Lung (tissue), 11 donors: ENCODE measurements at regions not wholly inside any gene's neighbourhood (a gene's known extent, or its start where the extent isn't known, plus 50 kb on each side); places are given as distances from the start of the nearest gene placed in this dataset.

Experiments
- ATAC-seq: fragments of 200-7000 bp; cut with Tn5 transposase; one replicate; pipeline ENCODE4 v1.9.1; 2020; ENCODE audit warnings: moderate number of reproducible peaks; ENCODE audit not compliant: insufficient read depth, low FRiP score
- DNase-seq, 3 donors: peaks; one replicate each; pipeline ENCODE4 v3.0.0-alpha.2; 2013 to 2017
- H3K27ac ChIP-seq, 2 donors: one replicate each; pipeline ENCODE4 v1.5.1; 2013; ENCODE audit warnings: mild to moderate bottlenecking in 2 of 2, moderate library complexity in 2 of 2, control low read depth in 1 of 2, inconsistent platforms in 1 of 2, low read depth in 1 of 2, low read length in 1 of 2
- H3K27me3 ChIP-seq, 3 donors: one replicate each; pipeline ENCODE4 v1.5.1; 2013; ENCODE audit warnings: low read length in 2 of 3; ENCODE audit not compliant: control insufficient read depth in 3 of 3, insufficient read depth in 3 of 3
- H3K36me3 ChIP-seq, 4 donors: one replicate each; pipeline ENCODE4 v1.5.1; 2013; ENCODE audit warnings: low read length in 4 of 4, mild to moderate bottlenecking in 1 of 4, moderate library complexity in 1 of 4; ENCODE audit not compliant: control insufficient read depth in 4 of 4, insufficient read depth in 4 of 4
- H3K4me1 ChIP-seq, 5 donors: one replicate each; pipeline ENCODE4 v1.5.1; 2013; ENCODE audit warnings: low read length in 5 of 5, mild to moderate bottlenecking in 2 of 5, moderate library complexity in 1 of 5; ENCODE audit not compliant: control insufficient read depth in 5 of 5, insufficient read depth in 5 of 5
- H3K4me3 ChIP-seq: one replicate; pipeline ENCODE4 v1.5.1; 2013; ENCODE audit warnings: mild to moderate bottlenecking, control low read depth, moderate library complexity
- H3K9ac ChIP-seq, 2 donors: one replicate each; pipeline ENCODE4 v1.5.1; 2013; ENCODE audit warnings: low read length in 2 of 2, control low read depth in 1 of 2; ENCODE audit not compliant: insufficient read depth in 1 of 2
- H3K9me3 ChIP-seq, 4 donors: one replicate each; pipeline ENCODE4 v1.5.1; 2013; ENCODE audit warnings: low read length in 3 of 4, mild to moderate bottlenecking in 1 of 4, moderate library complexity in 1 of 4; ENCODE audit not compliant: control insufficient read depth in 4 of 4, insufficient read depth in 3 of 4
- CTCF ChIP-seq: IDR thresholded peaks from 2 replicates; pipeline ENCODE4 v1.5.1; 2012; ENCODE audit warnings: mild to moderate bottlenecking; ENCODE audit errors: control extremely low read depth, extremely low read depth
- WGBS, 2 donors: extraction: QIAGEN DNeasy Blood & Tissue Kit; methylation state at CpG; one replicate each; pipeline ENCODE4 v1.1.7; 2013; 5-methylcytosine and 5-hydroxymethylcytosine counted together
- donor health status: control.
- donor health status: control.
- donor health status: Bipolar disorder and iron deficiency.
- donor health status: healthy.
- donor health status: DM: yes; HTN: yes; CAD: no.

- Histone ChIP-seq H3K9me3 (peaks cover 0 to 2% (median 0%) of the 10 kb centered on the region in 4 donors), H3K4me1 (peaks cover 0 to 5% (median 0%) of the 10 kb centered on the region in 5 donors), H3K27me3 (peaks cover 0 to 2% (median 0%) of the 10 kb centered on the region in 3 donors), H3K27ac (no peak overlapping the region), H3K4me3 (no peak overlapping the region), H3K9ac (no peak overlapping the region), H3K36me3 (no peaks in the 10 kb centered on the region)
- no peak for DNase-seq
- WGBS, 2 donors: 61 to 76% methylated on average over 7 of the region's 7 CpGs
- no peak for ATAC-seq
- TF ChIP-seq CTCF: no peak
These were observed 1235.3 kb upstream of the AUTS2 start for GRCh38 chr7:68362745-68363518.

GRCh38 chr7:68364886-68365625, 1233.2 kb upstream of the AUTS2 start:
- 57 to 58% methylated on average over 5 of the region's 5 CpGs for WGBS, 2 donors
- no peak for ATAC-seq
- TF ChIP-seq CTCF: no peak

GRCh38 chr7:68371985-68372384, 1226.3 kb upstream of the AUTS2 start:
- no peak for ATAC-seq
- WGBS, 2 donors: 44 to 46% methylated on average over 7 of the region's 7 CpGs

More at GRCh38 chr7:68364886-68365625, 1233.2 kb upstream of the AUTS2 start:
- H3K4me1 ChIP-seq: peaks cover 0 to 5% (median 0%) of the 10 kb centered on the region in 5 donors
- peaks cover 0 to 4% (median 0%) of the 10 kb centered on the region in 4 donors for H3K9me3 ChIP-seq
- H3K36me3 ChIP-seq: no peaks in the 10 kb centered on the region
- DNase-seq: no peak
- H3K27ac ChIP-seq: no peak overlapping the region
- no peak overlapping the region for H3K9ac ChIP-seq
- H3K4me3 ChIP-seq: no peak overlapping the region
- H3K27me3 ChIP-seq: peaks cover 0 to 2% (median 0%) of the 10 kb centered on the region in 3 donors

More at GRCh38 chr7:68371985-68372384, 1226.3 kb upstream of the AUTS2 start:
- H3K4me1 ChIP-seq: no peaks in the 10 kb centered on the region
- H3K9me3 ChIP-seq: peaks cover 0 to 2% (median 0%) of the 10 kb centered on the region in 4 donors
- no peak overlapping the region for H3K27ac ChIP-seq
- no peaks in the 10 kb centered on the region for H3K27me3 ChIP-seq
- H3K4me3 ChIP-seq: no peak overlapping the region
- DNase-seq: no peak
- TF ChIP-seq CTCF: no peak
- H3K36me3 ChIP-seq: no peaks in the 10 kb centered on the region
- H3K9ac ChIP-seq: no peak overlapping the region
